HCT116 (cell line): ENCODE measurements at regions not wholly inside any gene's neighbourhood (a gene's known extent, or its start where the extent isn't known, plus 50 kb on each side); places are given as distances from the start of the nearest gene placed in this dataset.

ENCODE experiments used
- FOSL1 ChIP-seq: IDR thresholded peaks from 2 replicates; pipeline ENCODE4 v1.6.1; 2012; ENCODE audit warnings: low read depth
- POLR2A ChIP-seq: IDR thresholded peaks from 2 replicates; pipeline ENCODE4 v1.7.0; 2011; ENCODE audit warnings: borderline replicate concordance; ENCODE audit not compliant: insufficient read depth, insufficient read length; ENCODE audit errors: extremely low read depth
- TF ChIP-seq, protein P1 (sequence below): IDR thresholded peaks from 2 replicates; pipeline ENCODE4 v1.6.1; 2012; ENCODE audit warnings: low read depth
- TF ChIP-seq, protein P2 (sequence below): IDR thresholded peaks from 2 replicates; pipeline ENCODE4 v1.6.1; 2012
- TF ChIP-seq, protein P3 (sequence below), 3 experiments: fragments of 200-600 bp in 1 of 3; sonication (generic) in 1 of 3; IDR thresholded peaks in 2 of 3; conservative IDR thresholded peaks in 1 of 3; 2 replicates each; pipeline ENCODE4 v1.5.1; 2012 to 2017; ENCODE audit warnings: low read depth in 2 of 3, low read length in 2 of 3, antibody characterized with exemption in 1 of 3, borderline replicate concordance in 1 of 3, control low read depth in 1 of 3, mild to moderate bottlenecking in 1 of 3, mixed read lengths in 1 of 3, mixed run types in 1 of 3, moderate library complexity in 1 of 3; ENCODE audit not compliant: insufficient read depth in 1 of 3

DNA sequence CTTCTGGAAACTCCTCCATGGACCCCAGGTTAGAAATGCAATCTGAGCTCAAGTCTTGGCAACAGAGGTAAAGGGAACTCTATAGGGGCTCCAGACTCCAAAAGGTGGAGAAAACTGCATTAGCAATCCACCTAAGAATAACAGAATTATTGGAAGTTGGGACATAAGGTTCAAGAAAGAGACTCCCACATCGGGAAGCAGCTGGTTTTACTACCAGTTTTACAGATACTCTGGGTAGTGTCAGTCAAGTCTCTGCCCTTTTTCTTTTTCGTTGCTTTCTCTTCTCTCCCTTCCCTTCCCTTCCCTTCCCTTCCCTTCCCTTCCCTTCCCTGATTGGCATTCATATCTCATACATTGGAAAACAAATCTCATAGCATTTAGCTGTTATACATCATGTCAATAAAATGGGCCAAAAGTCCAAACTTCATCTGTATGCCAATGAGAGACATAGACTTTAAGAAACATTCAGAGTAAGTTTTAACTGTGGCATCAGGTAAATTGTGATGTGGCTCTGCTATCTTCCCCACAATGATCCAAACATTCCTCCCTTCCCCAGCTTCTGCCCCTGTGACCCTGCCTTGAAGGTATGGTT is 166.7 kb downstream of the KCNE4 start:
- TF ChIP-seq, protein P1, sequence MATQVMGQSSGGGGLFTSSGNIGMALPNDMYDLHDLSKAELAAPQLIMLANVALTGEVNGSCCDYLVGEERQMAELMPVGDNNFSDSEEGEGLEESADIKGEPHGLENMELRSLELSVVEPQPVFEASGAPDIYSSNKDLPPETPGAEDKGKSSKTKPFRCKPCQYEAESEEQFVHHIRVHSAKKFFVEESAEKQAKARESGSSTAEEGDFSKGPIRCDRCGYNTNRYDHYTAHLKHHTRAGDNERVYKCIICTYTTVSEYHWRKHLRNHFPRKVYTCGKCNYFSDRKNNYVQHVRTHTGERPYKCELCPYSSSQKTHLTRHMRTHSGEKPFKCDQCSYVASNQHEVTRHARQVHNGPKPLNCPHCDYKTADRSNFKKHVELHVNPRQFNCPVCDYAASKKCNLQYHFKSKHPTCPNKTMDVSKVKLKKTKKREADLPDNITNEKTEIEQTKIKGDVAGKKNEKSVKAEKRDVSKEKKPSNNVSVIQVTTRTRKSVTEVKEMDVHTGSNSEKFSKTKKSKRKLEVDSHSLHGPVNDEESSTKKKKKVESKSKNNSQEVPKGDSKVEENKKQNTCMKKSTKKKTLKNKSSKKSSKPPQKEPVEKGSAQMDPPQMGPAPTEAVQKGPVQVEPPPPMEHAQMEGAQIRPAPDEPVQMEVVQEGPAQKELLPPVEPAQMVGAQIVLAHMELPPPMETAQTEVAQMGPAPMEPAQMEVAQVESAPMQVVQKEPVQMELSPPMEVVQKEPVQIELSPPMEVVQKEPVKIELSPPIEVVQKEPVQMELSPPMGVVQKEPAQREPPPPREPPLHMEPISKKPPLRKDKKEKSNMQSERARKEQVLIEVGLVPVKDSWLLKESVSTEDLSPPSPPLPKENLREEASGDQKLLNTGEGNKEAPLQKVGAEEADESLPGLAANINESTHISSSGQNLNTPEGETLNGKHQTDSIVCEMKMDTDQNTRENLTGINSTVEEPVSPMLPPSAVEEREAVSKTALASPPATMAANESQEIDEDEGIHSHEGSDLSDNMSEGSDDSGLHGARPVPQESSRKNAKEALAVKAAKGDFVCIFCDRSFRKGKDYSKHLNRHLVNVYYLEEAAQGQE = no peak
- TF ChIP-seq FOSL1 (no peak), POLR2A (no peak)
- TF ChIP-seq, protein P2, sequence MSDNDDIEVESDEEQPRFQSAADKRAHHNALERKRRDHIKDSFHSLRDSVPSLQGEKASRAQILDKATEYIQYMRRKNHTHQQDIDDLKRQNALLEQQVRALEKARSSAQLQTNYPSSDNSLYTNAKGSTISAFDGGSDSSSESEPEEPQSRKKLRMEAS = no peak
- TF ChIP-seq, protein P3, sequence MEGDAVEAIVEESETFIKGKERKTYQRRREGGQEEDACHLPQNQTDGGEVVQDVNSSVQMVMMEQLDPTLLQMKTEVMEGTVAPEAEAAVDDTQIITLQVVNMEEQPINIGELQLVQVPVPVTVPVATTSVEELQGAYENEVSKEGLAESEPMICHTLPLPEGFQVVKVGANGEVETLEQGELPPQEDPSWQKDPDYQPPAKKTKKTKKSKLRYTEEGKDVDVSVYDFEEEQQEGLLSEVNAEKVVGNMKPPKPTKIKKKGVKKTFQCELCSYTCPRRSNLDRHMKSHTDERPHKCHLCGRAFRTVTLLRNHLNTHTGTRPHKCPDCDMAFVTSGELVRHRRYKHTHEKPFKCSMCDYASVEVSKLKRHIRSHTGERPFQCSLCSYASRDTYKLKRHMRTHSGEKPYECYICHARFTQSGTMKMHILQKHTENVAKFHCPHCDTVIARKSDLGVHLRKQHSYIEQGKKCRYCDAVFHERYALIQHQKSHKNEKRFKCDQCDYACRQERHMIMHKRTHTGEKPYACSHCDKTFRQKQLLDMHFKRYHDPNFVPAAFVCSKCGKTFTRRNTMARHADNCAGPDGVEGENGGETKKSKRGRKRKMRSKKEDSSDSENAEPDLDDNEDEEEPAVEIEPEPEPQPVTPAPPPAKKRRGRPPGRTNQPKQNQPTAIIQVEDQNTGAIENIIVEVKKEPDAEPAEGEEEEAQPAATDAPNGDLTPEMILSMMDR (IDR thresholded peaks at IDR 0.05 in 2 of 3, conservative IDR thresholded peaks at IDR 0.05 in 1 of 3; ENCODE audit: borderline replicate concordance in 1 of 3, insufficient read depth in 1 of 3, low read depth in 2 of 3, low read length in 2 of 3) = no peak
